ENCODE measurements at regions not wholly inside any gene's neighbourhood (a gene's known extent, or its start where the extent isn't known, plus 50 kb on each side); places are given as distances from the start of the nearest gene placed in this dataset.

- TF ChIP-seq POLR2A (IDR thresholded peaks at IDR 0.05), result no peak
- no peak for TF ChIP-seq CTCF (IDR thresholded peaks at IDR 0.05)
Observed at GRCh38 chr2:57373530-57373929, 673.1 kb upstream of the VRK2 start.
